HCT116 (cell line): ENCODE measurements at regions not wholly inside any gene's neighbourhood (a gene's known extent, or its start where the extent isn't known, plus 50 kb on each side); places are given as distances from the start of the nearest gene placed in this dataset.

Experiments
- ATAC-seq: fragments of 200-7000 bp; cut with Tn5 transposase; 2 replicates; pipeline ENCODE4 v1.9.1; 2020; ENCODE audit warnings: mild to moderate bottlenecking, moderate library complexity
- BruUV-seq: library from RNA; stranded (reverse); fragments of 400-500 nt; replicated peaks from 2 replicates; lab custom pipeline; 2021; lab: Mats Ljungman, UMichigan
- CTCF ChIA-PET: fragments of 300-600 bp; sonication (Branson Sonifier 250); formaldehyde crosslinking; loops from one replicate; lab custom pipeline; 2021; ENCODE audit warnings: antibody characterized with exemption; lab: Charles Lee
- POLR2A ChIA-PET: fragments of 300-600, 350-600 bp; sonication (Branson Sonifier 250); formaldehyde crosslinking; loops from one replicate; lab custom pipeline; 2021; ENCODE audit warnings: antibody characterized with exemption; lab: Charles Lee
- RAD21 ChIA-PET, 2 experiments: fragments of 300-600 bp; sonication (Branson Sonifier 250); formaldehyde crosslinking; loops; one replicate each; lab custom pipeline; 2023; ENCODE audit warnings: low total read pairs in 2 of 2; ENCODE audit not compliant: uncharacterized antibody in 2 of 2, unreplicated experiment in 2 of 2, low non-redundant PET in 1 of 2; lab: Charles Lee
- DNase-seq: peaks from one replicate; pipeline ENCODE4 v3.0.0-alpha.2; 2010; ENCODE audit warnings: low read depth, low spot score
- H2AFZ ChIP-seq: fragments of 200-600 bp; shearing (Covaris generic), sonication (generic); 2 replicates; pipeline ENCODE4 v1.6.1; 2017; ENCODE audit warnings: low read depth, mixed run types, mixed read lengths, antibody characterized with exemption, low read length; ENCODE audit not compliant: poor library complexity, severe bottlenecking
- H3K27ac ChIP-seq: 2 replicates; pipeline ENCODE4 v1.5.1; 2012; ENCODE audit warnings: low read depth, low read length
- H3K27me3 ChIP-seq: fragments of 200-600 bp; sonication (generic); 2 replicates; pipeline ENCODE4 v1.6.1; 2016; ENCODE audit warnings: mixed run types, low read length, mixed read lengths; ENCODE audit not compliant: insufficient read depth
- H3K36me3 ChIP-seq, 2 experiments: fragments of 200-500 bp in 1 of 2; fragments of 200-600 bp in 1 of 2; sonication (Bioruptor generic) in 1 of 2; sonication (generic) in 1 of 2; 2 replicates each; pipeline versions ENCODE4 v1.5.1 to v1.6.1; 2014 to 2016; ENCODE audit warnings: low read length in 2 of 2, inconsistent platforms in 1 of 2, mixed read lengths in 1 of 2, mixed run types in 1 of 2; ENCODE audit not compliant: insufficient read depth in 2 of 2, control insufficient read depth in 1 of 2
- H3K4me1 ChIP-seq, 2 experiments: fragments of 200-600 bp in 1 of 2; sonication (generic) in 1 of 2; 2 replicates each; pipeline versions ENCODE4 v1.5.1 to v1.6.1; 2012 to 2017; ENCODE audit warnings: low read length in 2 of 2, inconsistent platforms in 1 of 2, mild to moderate bottlenecking in 1 of 2, mixed read lengths in 1 of 2, mixed run types in 1 of 2, moderate library complexity in 1 of 2; ENCODE audit not compliant: insufficient read depth in 2 of 2, control insufficient read depth in 1 of 2
- H3K4me2 ChIP-seq: fragments of 200-600 bp; sonication (generic); 2 replicates; pipeline ENCODE4 v1.6.1; 2017; ENCODE audit warnings: mixed run types, low read length, mixed read lengths
- H3K4me3 ChIP-seq, 2 experiments: fragments of 200-600 bp in 1 of 2; sonication (generic) in 1 of 2; replicated peaks in 1 of 2; 2 replicates each; pipeline ENCODE4 v1.5.1; 2011 to 2016; ENCODE audit warnings: low read length in 2 of 2, control low read depth in 1 of 2, low read depth in 1 of 2, mild to moderate bottlenecking in 1 of 2, mixed read lengths in 1 of 2, mixed run types in 1 of 2
- H3K79me2 ChIP-seq: fragments of 200-600 bp; sonication (generic); 2 replicates; pipeline ENCODE4 v1.6.1; 2017; ENCODE audit warnings: mild to moderate bottlenecking, mixed run types, low read length, moderate library complexity, mixed read lengths; ENCODE audit not compliant: insufficient read depth
- H3K9ac ChIP-seq: fragments of 200-600 bp; sonication (generic); 2 replicates; pipeline ENCODE4 v1.6.1; 2016; ENCODE audit warnings: low read length, mixed read lengths
- H3K9me2 ChIP-seq: fragments of 200-600 bp; sonication (generic), shearing (Covaris generic); 2 replicates; pipeline ENCODE4 v1.6.1; 2017; ENCODE audit warnings: mixed run types, mild to moderate bottlenecking, moderate library complexity; ENCODE audit not compliant: insufficient read depth
- H3K9me3 ChIP-seq, 2 experiments: fragments of 200-500 bp in 1 of 2; fragments of 200-600 bp in 1 of 2; sonication (Bioruptor generic) in 1 of 2; sonication (generic) in 1 of 2; 2 replicates each; pipeline ENCODE4 v1.6.1; 2014 to 2017; ENCODE audit warnings: low read length in 2 of 2, mixed read lengths in 2 of 2, inconsistent platforms in 1 of 2, low read depth in 1 of 2, mild to moderate bottlenecking in 1 of 2, mixed run types in 1 of 2, moderate library complexity in 1 of 2; ENCODE audit not compliant: control insufficient read depth in 1 of 2, insufficient read depth in 1 of 2
- H4K20me1 ChIP-seq: fragments of 200-600 bp; sonication (generic), shearing (Covaris generic); 2 replicates; pipeline ENCODE4 v1.6.1; 2017; ENCODE audit warnings: mixed run types, mild to moderate bottlenecking, moderate library complexity; ENCODE audit not compliant: insufficient read depth
- ATF3 ChIP-seq: IDR thresholded peaks from 2 replicates; pipeline ENCODE4 v1.6.1; 2012
- CEBPB ChIP-seq: IDR thresholded peaks from 2 replicates; pipeline ENCODE4 v1.6.1; 2012; ENCODE audit warnings: low read depth
- CTCF ChIP-seq, 3 experiments: fragments of 200-600 bp in 1 of 3; sonication (generic) in 1 of 3; IDR thresholded peaks in 2 of 3; conservative IDR thresholded peaks in 1 of 3; 2 replicates each; pipeline ENCODE4 v1.5.1; 2012 to 2017; ENCODE audit warnings: low read depth in 2 of 3, low read length in 2 of 3, antibody characterized with exemption in 1 of 3, borderline replicate concordance in 1 of 3, control low read depth in 1 of 3, mild to moderate bottlenecking in 1 of 3, mixed read lengths in 1 of 3, mixed run types in 1 of 3, moderate library complexity in 1 of 3; ENCODE audit not compliant: insufficient read depth in 1 of 3
- EGR1 ChIP-seq: IDR thresholded peaks from 2 replicates; pipeline ENCODE4 v1.6.1; 2012; ENCODE audit warnings: low read depth
- JUND ChIP-seq: IDR thresholded peaks from 2 replicates; pipeline ENCODE4 v1.6.1; 2012
- MAX ChIP-seq: IDR thresholded peaks from 2 replicates; pipeline ENCODE4 v1.6.1; 2012
- RAD21 ChIP-seq: IDR thresholded peaks from 2 replicates; pipeline ENCODE4 v1.6.1; 2012; ENCODE audit warnings: low read depth, mild to moderate bottlenecking
- REST ChIP-seq: IDR thresholded peaks from 2 replicates; pipeline ENCODE4 v1.6.1; 2012; ENCODE audit warnings: low read depth
- SRF ChIP-seq: IDR thresholded peaks from 2 replicates; pipeline ENCODE4 v1.6.1; 2012; ENCODE audit warnings: low read depth
- ZFX ChIP-seq: fragments of 450-650 bp; IDR thresholded peaks from 2 replicates; pipeline ENCODE4 v1.6.1; 2017
- intact Hi-C: fragments of 100-400 bp; cut with micrococcal nuclease; formaldehyde crosslinking; loops from 2 replicates; pipeline ENCODE4 v1.10.0; 2022

GRCh38 chr4:13777341-13777740 lies 149.8 kb upstream of the BOD1L1 start:
- H4K20me1 ChIP-seq, result no peaks in the 10 kb centered on the region
- H3K9ac ChIP-seq, result no peak overlapping the region
- no peaks in the 10 kb centered on the region for H3K79me2 ChIP-seq
- DNase-seq (no peak), ATAC-seq (no peak)
- H3K27me3 ChIP-seq, result no peaks in the 10 kb centered on the region
- H2AFZ ChIP-seq, result no peak overlapping the region
- H3K36me3 ChIP-seq, result no peaks in the 10 kb centered on the region
- H3K9me2 ChIP-seq, result no peaks in the 10 kb centered on the region
- H3K27ac ChIP-seq, result no peak overlapping the region
- H3K4me3 ChIP-seq, result no peak overlapping the region
- intact Hi-C loops, result no loop called here
- ChIA-PET RAD21 (no interaction called here), POLR2A (no interaction called here), CTCF (no interaction called here)
- no peak overlapping the region for H3K4me2 ChIP-seq
- no peaks in the 10 kb centered on the region for H3K9me3 ChIP-seq
- H3K4me1 ChIP-seq, result no peaks in the 10 kb centered on the region
- TF ChIP-seq JUND, result no peak
- TF ChIP-seq RAD21, result no peak
- no peak for TF ChIP-seq EGR1
- no peak for TF ChIP-seq MAX
- TF ChIP-seq CEBPB, result no peak
- no peak for TF ChIP-seq SRF
- TF ChIP-seq ZFX, result no peak
- no peak for TF ChIP-seq CTCF (IDR thresholded peaks at IDR 0.05 in 2 of 3, conservative IDR thresholded peaks at IDR 0.05 in 1 of 3; ENCODE audit: borderline replicate concordance in 1 of 3, insufficient read depth in 1 of 3, low read depth in 2 of 3, low read length in 2 of 3)
- TF ChIP-seq ATF3, result no peak
- no peak for TF ChIP-seq REST
- BruUV-seq, result no TSS peak
